ENCODE measurements at regions not wholly inside any gene's neighbourhood (a gene's known extent, or its start where the extent isn't known, plus 50 kb on each side); places are given as distances from the start of the nearest gene placed in this dataset.

GRCh38 chr14:65286443-65286842 is 126.1 kb upstream of the FUT8 start:
- DNase-seq = no peak

GRCh38 chr14:65287264-65288131 is 125.0 kb upstream of the FUT8 start:
- DNase-seq = no peak

GRCh38 chr14:65290830-65291229 is 121.7 kb upstream of the FUT8 start:
- DNase-seq = no peak

GRCh38 chr14:65291531-65291930 is 121.0 kb upstream of the FUT8 start:
- DNase-seq = no peak

- DNase-seq = no peak
Measured at GRCh38 chr14:65294816-65295215, 117.7 kb upstream of the FUT8 start.

GRCh38 chr14:65296402-65296801 is 116.1 kb upstream of the FUT8 start:
- DNase-seq = no peak

GRCh38 chr14:65296876-65297275 is 115.7 kb upstream of the FUT8 start:
- no peak for DNase-seq

GRCh38 chr14:65297744-65298143 is 114.8 kb upstream of the FUT8 start:
- no peak for DNase-seq

GRCh38 chr14:65299826-65300225 is 112.7 kb upstream of the FUT8 start:
- no peak for DNase-seq

- DNase-seq = no peak
Measured at GRCh38 chr14:65301862-65302539, 110.5 kb upstream of the FUT8 start.

- DNase-seq = no peak
Measured at GRCh38 chr14:65302571-65303189, 109.8 kb upstream of the FUT8 start.

- DNase-seq = no peak
Measured at GRCh38 chr14:65303190-65303898, 109.2 kb upstream of the FUT8 start.

- DNase-seq = no peak
Measured at GRCh38 chr14:65303899-65304222, 108.7 kb upstream of the FUT8 start.

- DNase-seq = no peak
Measured at GRCh38 chr14:65304239-65304638, 108.3 kb upstream of the FUT8 start.

GRCh38 chr14:65304963-65305362 is 107.6 kb upstream of the FUT8 start:
- DNase-seq = no peak

GRCh38 chr14:65308536-65308935 is 104.0 kb upstream of the FUT8 start:
- DNase-seq = no peak

GRCh38 chr14:65310568-65310967 is 102.0 kb upstream of the FUT8 start:
- no peak for DNase-seq

- no peak for DNase-seq
Measured at GRCh38 chr14:65312859-65313258, 99.7 kb upstream of the FUT8 start.

- DNase-seq = no peak
Measured at GRCh38 chr14:65318636-65319506, 93.7 kb upstream of the FUT8 start.

GRCh38 chr14:65320661-65321308 is 91.7 kb upstream of the FUT8 start:
- no peak for DNase-seq

- no peak for DNase-seq
Measured at GRCh38 chr14:65321370-65321875, 91.1 kb upstream of the FUT8 start.

- no peak for DNase-seq
Measured at GRCh38 chr14:65329481-65329880, 83.0 kb upstream of the FUT8 start.
